ENCODE measurements at regions not wholly inside any gene's neighbourhood (a gene's known extent, or its start where the extent isn't known, plus 50 kb on each side); places are given as distances from the start of the nearest gene placed in this dataset.

DNA sequence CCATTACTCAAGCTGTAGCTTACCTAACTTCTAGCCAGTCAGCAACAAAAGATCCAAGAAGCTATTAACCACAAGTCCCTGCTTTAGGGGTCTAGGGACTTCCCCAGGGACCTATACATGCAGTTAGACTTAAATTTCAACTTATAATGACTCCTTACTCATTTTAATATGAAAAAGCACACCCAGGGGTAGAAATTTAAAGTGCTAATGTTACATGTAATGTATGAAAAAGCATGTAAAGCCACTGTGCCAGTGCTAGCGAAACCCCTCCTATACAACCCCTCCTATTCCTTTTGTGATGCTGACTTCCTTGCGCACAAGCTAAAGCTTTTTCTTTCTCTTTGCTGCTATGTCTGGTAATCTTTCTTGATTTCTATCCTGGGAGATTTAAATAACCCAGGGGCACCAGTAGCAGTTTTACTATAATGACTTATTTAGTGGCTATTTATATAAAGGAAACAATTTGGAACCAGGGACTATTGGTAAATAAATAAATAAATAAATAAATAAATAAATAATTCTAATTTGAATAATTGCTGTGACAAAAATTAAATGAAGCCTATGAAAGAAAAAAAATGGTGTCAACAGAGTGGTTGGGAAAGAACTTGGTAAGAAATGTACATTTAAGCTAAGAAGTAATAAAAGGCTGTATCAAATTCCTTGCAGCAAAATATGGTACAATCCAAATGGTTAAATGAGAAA is 110.5 kb upstream of the MAGI2 start:
- TF ChIP-seq EZH2phosphoT487 (IDR thresholded peaks at IDR 0.05; ENCODE audit: insufficient read depth, low read depth) (no peak), EZH2 (IDR thresholded peaks at IDR 0.05; ENCODE audit: insufficient read depth, poor library complexity, severe bottlenecking) (no peak)

All from GM23248 (cell line).